HG02943 (cell line): ENCODE measurements at regions not wholly inside any gene's neighbourhood (a gene's known extent, or its start where the extent isn't known, plus 50 kb on each side); places are given as distances from the start of the nearest gene placed in this dataset.
"Not testable (repeated sequence)": the region's sequence is repeated elsewhere in the genome, so short reads cannot be mapped to it uniquely, and the experiment has no call there.

Experiments
- ATAC-seq: cut with Tn5 transposase; IDR thresholded peaks from one replicate; pipeline ENCODE4 v1.9.1; 2021; ENCODE audit warnings: mild to moderate bottlenecking, low read depth, moderate library complexity; ENCODE audit not compliant: unreplicated experiment

GRCh38 chr14:106129274-106129673, 602.9 kb downstream of the TMEM121 start:
- no peak for ATAC-seq

- ATAC-seq, result not testable (repeated sequence)
Measured at GRCh38 chr14:106129904-106130661, 603.7 kb downstream of the TMEM121 start.

- not testable (repeated sequence) for ATAC-seq
Measured at GRCh38 chr14:106133126-106133525, 606.7 kb downstream of the TMEM121 start.

GRCh38 chr14:106134886-106135285, 608.5 kb downstream of the TMEM121 start:
- no peak for ATAC-seq

- ATAC-seq, result no peak
Measured at GRCh38 chr14:106141242-106142220, 615.1 kb downstream of the TMEM121 start.

GRCh38 chr14:106145731-106146130, 619.3 kb downstream of the TMEM121 start:
- not testable (repeated sequence) for ATAC-seq

- not testable (repeated sequence) for ATAC-seq
Measured at GRCh38 chr14:106153362-106153955, 627.1 kb downstream of the TMEM121 start.

- no peak for ATAC-seq
Measured at GRCh38 chr14:106163316-106163715, 636.9 kb downstream of the TMEM121 start.

- not testable (repeated sequence) for ATAC-seq
Measured at GRCh38 chr14:106163812-106164211, 637.4 kb downstream of the TMEM121 start.

- no peak for ATAC-seq
Measured at GRCh38 chr14:106166232-106166631, 639.8 kb downstream of the TMEM121 start.

- ATAC-seq, result no peak
Measured at GRCh38 chr14:106166650-106167204, 640.3 kb downstream of the TMEM121 start.

GRCh38 chr14:106170163-106170658, 643.8 kb downstream of the TMEM121 start:
- not testable (repeated sequence) for ATAC-seq

GRCh38 chr14:106174206-106174605, 647.8 kb downstream of the TMEM121 start:
- ATAC-seq, result no peak

GRCh38 chr14:106177266-106178246, 651.2 kb downstream of the TMEM121 start:
- not testable (repeated sequence) for ATAC-seq

GRCh38 chr14:106179761-106180160, 653.4 kb downstream of the TMEM121 start:
- no peak for ATAC-seq

GRCh38 chr14:106184771-106185170, 658.4 kb downstream of the TMEM121 start:
- not testable (repeated sequence) for ATAC-seq

- not testable (repeated sequence) for ATAC-seq
Measured at GRCh38 chr14:106185174-106185836, 658.9 kb downstream of the TMEM121 start.

- ATAC-seq, result no peak
Measured at GRCh38 chr14:106185837-106186233, 659.5 kb downstream of the TMEM121 start.

GRCh38 chr14:106187216-106187615, 660.8 kb downstream of the TMEM121 start:
- no peak for ATAC-seq
